ENCODE measurements at regions not wholly inside any gene's neighbourhood (a gene's known extent, or its start where the extent isn't known, plus 50 kb on each side); places are given as distances from the start of the nearest gene placed in this dataset.

DNA sequence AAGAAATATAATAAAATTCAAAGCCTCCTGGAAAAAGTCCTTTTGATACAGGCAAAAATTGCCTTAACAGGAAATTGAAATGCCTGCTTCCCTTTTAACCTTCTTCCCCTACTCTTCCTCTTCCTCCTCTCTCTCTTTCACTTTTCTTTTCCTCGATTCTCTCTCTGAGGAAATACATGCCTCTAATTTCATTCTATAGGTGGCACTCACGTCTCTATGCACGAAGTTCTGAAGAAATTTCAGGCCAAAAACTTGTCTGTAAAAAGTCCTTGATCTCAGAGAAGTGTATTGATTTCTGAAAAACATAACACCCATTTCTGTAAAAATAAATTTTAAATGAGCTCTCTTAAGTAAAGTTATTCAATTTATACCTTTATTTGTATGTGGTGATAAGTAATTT is 371.7 kb upstream of the IRX4 start:
- Histone ChIP-seq H3K9me3 (no peaks in the 10 kb centered on the region), H3K4me1 (no peaks in the 10 kb centered on the region), H3K27me3 (no peaks in the 10 kb centered on the region), H3K4me3 (no peak overlapping the region), H3K27ac (no peak overlapping the region), H3K36me3 (no peaks in the 10 kb centered on the region)
- 38% methylated on average over 3 of the region's 3 CpGs for WGBS
- DNase-seq (ENCODE audit: low spot score in 2 of 2) = no peak
- TF ChIP-seq, protein P1, sequence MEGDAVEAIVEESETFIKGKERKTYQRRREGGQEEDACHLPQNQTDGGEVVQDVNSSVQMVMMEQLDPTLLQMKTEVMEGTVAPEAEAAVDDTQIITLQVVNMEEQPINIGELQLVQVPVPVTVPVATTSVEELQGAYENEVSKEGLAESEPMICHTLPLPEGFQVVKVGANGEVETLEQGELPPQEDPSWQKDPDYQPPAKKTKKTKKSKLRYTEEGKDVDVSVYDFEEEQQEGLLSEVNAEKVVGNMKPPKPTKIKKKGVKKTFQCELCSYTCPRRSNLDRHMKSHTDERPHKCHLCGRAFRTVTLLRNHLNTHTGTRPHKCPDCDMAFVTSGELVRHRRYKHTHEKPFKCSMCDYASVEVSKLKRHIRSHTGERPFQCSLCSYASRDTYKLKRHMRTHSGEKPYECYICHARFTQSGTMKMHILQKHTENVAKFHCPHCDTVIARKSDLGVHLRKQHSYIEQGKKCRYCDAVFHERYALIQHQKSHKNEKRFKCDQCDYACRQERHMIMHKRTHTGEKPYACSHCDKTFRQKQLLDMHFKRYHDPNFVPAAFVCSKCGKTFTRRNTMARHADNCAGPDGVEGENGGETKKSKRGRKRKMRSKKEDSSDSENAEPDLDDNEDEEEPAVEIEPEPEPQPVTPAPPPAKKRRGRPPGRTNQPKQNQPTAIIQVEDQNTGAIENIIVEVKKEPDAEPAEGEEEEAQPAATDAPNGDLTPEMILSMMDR (IDR thresholded peaks at IDR 0.05) = no peak
- TF ChIP-seq EP300 (IDR thresholded peaks at IDR 0.05) (no peak), POLR2A (IDR thresholded peaks at IDR 0.05) (no peak), POLR2AphosphoS5 (IDR thresholded peaks at IDR 0.05) (no peak)

DNA sequence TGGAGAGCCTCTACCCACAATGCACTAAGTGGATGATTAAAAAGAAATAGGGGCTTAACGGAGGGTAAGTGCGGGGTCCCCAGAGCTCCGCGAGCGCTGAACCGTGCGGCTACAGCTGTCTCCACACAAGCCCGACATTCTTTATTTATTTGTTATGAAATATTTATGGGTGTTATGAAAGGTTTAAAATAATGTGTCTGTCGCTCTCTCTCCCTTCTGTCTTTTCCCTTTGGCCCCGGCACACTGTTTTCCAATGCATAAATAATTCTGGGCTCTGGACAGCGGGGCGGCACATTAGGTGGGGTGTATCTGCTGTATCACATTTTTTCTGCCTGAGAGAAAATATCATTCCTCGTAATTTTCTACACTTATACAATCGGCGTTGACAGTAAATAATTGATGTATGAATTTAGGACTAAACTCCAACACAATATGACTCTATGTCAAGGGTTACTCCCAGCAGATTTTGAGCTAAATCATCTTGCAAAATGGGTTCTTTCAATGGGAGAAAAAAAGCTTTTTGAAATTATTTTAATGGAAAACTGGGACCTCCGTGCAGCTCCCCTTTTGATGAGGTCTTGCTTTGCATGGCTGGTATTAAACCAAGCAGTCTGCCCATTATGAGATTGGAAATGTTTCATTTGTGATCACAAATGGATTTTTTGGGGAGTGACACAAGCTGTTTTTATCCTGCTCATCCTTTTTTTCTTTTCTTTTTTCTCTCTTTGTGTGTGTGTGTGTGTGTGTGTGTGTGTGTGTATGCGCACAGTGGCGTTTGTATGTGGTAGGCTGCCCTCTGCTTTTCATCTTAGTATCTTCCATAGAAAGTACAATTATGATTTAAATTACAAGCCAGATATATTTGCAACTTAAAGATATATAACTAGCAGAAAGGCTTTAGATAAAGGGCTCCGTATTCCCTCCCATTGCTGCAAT is 370.6 kb upstream of the IRX4 start:
- no peaks in the 10 kb centered on the region for H3K4me1 ChIP-seq
- no peak for TF ChIP-seq POLR2AphosphoS5 (IDR thresholded peaks at IDR 0.05)
- TF ChIP-seq, protein P1 (IDR thresholded peaks at IDR 0.05) = no peak
- no peak for TF ChIP-seq POLR2A (IDR thresholded peaks at IDR 0.05)
- TF ChIP-seq EP300 (IDR thresholded peaks at IDR 0.05) = no peak
- WGBS = 82% methylated on average over 19 of the region's 19 CpGs
- no peak overlapping the region for H3K4me3 ChIP-seq
- H3K9me3 ChIP-seq = no peaks in the 10 kb centered on the region
- no peak overlapping the region for H3K27ac ChIP-seq
- no peak for DNase-seq (ENCODE audit: low spot score in 2 of 2)
- H3K27me3 ChIP-seq = no peaks in the 10 kb centered on the region
- no peaks in the 10 kb centered on the region for H3K36me3 ChIP-seq

DNA sequence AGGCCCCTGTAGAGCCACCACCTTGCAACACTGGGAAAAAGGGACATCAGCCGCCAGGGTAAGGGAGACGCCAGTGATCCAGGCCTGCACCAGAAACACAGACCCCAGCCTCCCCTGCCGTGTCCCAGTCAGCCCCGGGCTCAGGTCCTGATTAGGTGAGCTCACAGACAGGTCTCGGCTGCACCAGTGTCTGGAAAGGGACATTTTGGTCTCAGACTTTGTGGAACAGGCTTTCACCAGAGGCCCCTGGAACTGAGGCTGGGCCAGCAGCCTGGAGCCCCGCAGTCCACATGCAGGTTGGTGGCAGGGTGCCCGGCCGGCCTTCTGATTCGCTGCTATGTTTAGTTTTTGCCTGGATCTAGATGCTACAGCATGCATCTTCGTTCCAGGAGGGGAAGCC is 369.0 kb upstream of the IRX4 start:
- TF ChIP-seq EP300 (IDR thresholded peaks at IDR 0.05) = no peak
- TF ChIP-seq, protein P1 (IDR thresholded peaks at IDR 0.05) = no peak
- no peak for TF ChIP-seq POLR2A (IDR thresholded peaks at IDR 0.05)
- no peak for TF ChIP-seq POLR2AphosphoS5 (IDR thresholded peaks at IDR 0.05)
- WGBS = 91% methylated on average over 9 of the region's 10 CpGs

DNA sequence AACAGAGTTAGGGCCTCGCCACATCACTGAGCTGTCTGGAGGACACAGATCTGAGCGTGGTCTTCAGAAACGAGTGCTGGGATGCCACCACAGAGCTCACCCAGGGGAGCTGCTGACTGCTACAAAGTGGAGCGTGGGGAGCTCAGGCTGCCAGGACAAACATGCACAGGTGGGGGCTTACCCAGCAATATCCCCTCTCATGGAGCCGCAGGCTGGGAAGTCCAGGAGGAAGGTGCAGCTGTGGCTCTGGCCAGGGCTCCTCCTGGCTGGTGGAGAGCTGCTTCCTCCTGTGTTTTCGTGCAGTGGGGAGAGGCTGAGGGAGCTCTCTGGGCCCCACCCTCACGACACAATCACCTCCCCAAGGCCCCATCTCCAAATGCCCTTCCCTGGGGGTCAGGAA is 368.6 kb upstream of the IRX4 start:
- Histone ChIP-seq H3K9me3 (no peaks in the 10 kb centered on the region), H3K36me3 (no peaks in the 10 kb centered on the region), H3K27ac (no peak overlapping the region), H3K4me3 (no peak overlapping the region), H3K27me3 (no peaks in the 10 kb centered on the region), H3K4me1 (no peaks in the 10 kb centered on the region)
- TF ChIP-seq EP300 (IDR thresholded peaks at IDR 0.05) = no peak
- no peak for TF ChIP-seq POLR2A (IDR thresholded peaks at IDR 0.05)
- TF ChIP-seq, protein P1 (IDR thresholded peaks at IDR 0.05) = no peak
- no peak for TF ChIP-seq POLR2AphosphoS5 (IDR thresholded peaks at IDR 0.05)
- 83% methylated on average over 7 of the region's 7 CpGs for WGBS
- no peak for DNase-seq (ENCODE audit: low spot score in 2 of 2)

More for the DNA sequence above, 369.0 kb upstream of the IRX4 start:
- no peak overlapping the region for H3K4me3 ChIP-seq
- no peak for DNase-seq (ENCODE audit: low spot score in 2 of 2)
- H3K4me1 ChIP-seq = no peaks in the 10 kb centered on the region
- H3K36me3 ChIP-seq = no peaks in the 10 kb centered on the region
- no peak overlapping the region for H3K27ac ChIP-seq
- no peaks in the 10 kb centered on the region for H3K9me3 ChIP-seq
- no peaks in the 10 kb centered on the region for H3K27me3 ChIP-seq

DNA sequence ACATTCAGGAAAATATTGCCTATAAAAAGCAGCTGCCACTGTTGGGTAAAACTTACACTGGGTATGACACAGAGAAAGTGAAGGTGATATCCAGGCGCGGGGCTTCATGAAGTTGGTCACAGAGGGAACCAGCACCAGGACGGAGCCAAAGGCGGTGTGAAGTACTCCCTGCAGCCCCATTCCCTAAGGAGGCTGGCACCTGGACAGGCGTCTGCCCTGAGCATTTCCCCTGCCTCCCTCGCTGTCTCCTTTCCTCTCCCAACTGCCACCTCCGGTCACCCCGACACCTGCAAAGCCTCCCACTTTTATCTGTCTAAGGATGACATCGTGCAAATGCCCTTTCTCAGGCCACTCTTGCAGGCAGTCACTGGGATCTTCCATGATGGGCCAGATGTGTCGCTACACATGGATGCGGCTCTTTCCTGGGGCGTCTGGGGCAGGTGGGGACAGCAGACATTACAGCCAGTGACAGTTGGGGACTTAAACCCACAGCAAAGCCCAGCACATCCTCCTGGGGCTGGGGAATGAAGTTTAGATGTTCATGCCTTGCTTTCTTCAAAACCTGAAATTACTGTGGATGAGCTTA is 367.7 kb upstream of the IRX4 start:
- no peak overlapping the region for H3K27ac ChIP-seq
- no peak for DNase-seq (ENCODE audit: low spot score in 2 of 2)
- H3K4me3 ChIP-seq = no peak overlapping the region
- 93% methylated on average over 12 of the region's 12 CpGs for WGBS
- H3K36me3 ChIP-seq = no peaks in the 10 kb centered on the region
- no peaks in the 10 kb centered on the region for H3K9me3 ChIP-seq
- no peaks in the 10 kb centered on the region for H3K4me1 ChIP-seq
- no peaks in the 10 kb centered on the region for H3K27me3 ChIP-seq
- TF ChIP-seq POLR2AphosphoS5 (IDR thresholded peaks at IDR 0.05) = no peak
- TF ChIP-seq EP300 (IDR thresholded peaks at IDR 0.05) = no peak

Measured in suprapubic skin (tissue), 4 donors.